Fibroblast of skin of left quadriceps (primary cell): ENCODE measurements at regions not wholly inside any gene's neighbourhood (a gene's known extent, or its start where the extent isn't known, plus 50 kb on each side); places are given as distances from the start of the nearest gene placed in this dataset.
A peak's percentile ranks its signal among the peaks of the same experiment; 100 is the strongest.
"Not testable (repeated sequence)": the region's sequence is repeated elsewhere in the genome, so short reads cannot be mapped to it uniquely, and the experiment has no call there.

Source experiments
- DNase-seq, 2 experiments: peaks; one replicate each; pipeline ENCODE4 v3.0.0-alpha.2; 2013; ENCODE audit warnings: low read depth in 2 of 2

GRCh38 chr15:44849701-44850403, 106.6 kb upstream of the TERB2 start:
- DNase-seq = not testable (repeated sequence)

GRCh38 chr15:44853304-44853950, 103.1 kb upstream of the TERB2 start:
- peak; percentile 13 to 20 for DNase-seq

GRCh38 chr15:44854696-44855095, 101.8 kb upstream of the TERB2 start:
- not testable (repeated sequence) for DNase-seq

- DNase-seq = not testable (repeated sequence)
Observed at GRCh38 chr15:44856284-44856683, 100.2 kb upstream of the TERB2 start.

- DNase-seq = not testable (repeated sequence)
Observed at GRCh38 chr15:44857164-44857710, 99.2 kb upstream of the TERB2 start.

GRCh38 chr15:44859088-44859487, 97.4 kb upstream of the TERB2 start:
- not testable (repeated sequence) for DNase-seq

GRCh38 chr15:44860168-44860567, 96.3 kb upstream of the TERB2 start:
- DNase-seq = not testable (repeated sequence)

GRCh38 chr15:44861439-44861910, 95.0 kb upstream of the TERB2 start:
- no peak for DNase-seq

- no peak for DNase-seq
Observed at GRCh38 chr15:44861917-44862316, 94.6 kb upstream of the TERB2 start.

- not testable (repeated sequence) for DNase-seq
Observed at GRCh38 chr15:44862866-44863265, 93.6 kb upstream of the TERB2 start.

- DNase-seq = not testable (repeated sequence)
Observed at GRCh38 chr15:44868100-44868499, 88.4 kb upstream of the TERB2 start.

- DNase-seq = not testable (repeated sequence)
Observed at GRCh38 chr15:44870125-44870524, 86.4 kb upstream of the TERB2 start.

GRCh38 chr15:44873103-44873502, 83.4 kb upstream of the TERB2 start:
- DNase-seq = no peak

GRCh38 chr15:44879066-44879465, 77.4 kb upstream of the TERB2 start:
- DNase-seq = no peak

- DNase-seq = no peak
Observed at GRCh38 chr15:44882499-44882968, 74.0 kb upstream of the TERB2 start.

GRCh38 chr15:44883199-44883877, 73.1 kb upstream of the TERB2 start:
- DNase-seq = no peak

GRCh38 chr15:44898890-44899651, 57.4 kb upstream of the TERB2 start:
- not testable (repeated sequence) for DNase-seq

- not testable (repeated sequence) for DNase-seq
Observed at GRCh38 chr15:44899775-44900174, 56.7 kb upstream of the TERB2 start.

- DNase-seq = not testable (repeated sequence)
Observed at GRCh38 chr15:44900796-44901195, 55.7 kb upstream of the TERB2 start.

GRCh38 chr15:44903281-44903680, 53.2 kb upstream of the TERB2 start:
- DNase-seq = peak; percentile 2 to 4

GRCh38 chr15:44904651-44905340, 51.7 kb upstream of the TERB2 start:
- DNase-seq = not testable (repeated sequence)
